Esophagus squamous epithelium (tissue), 5 donors: ENCODE measurements at regions not wholly inside any gene's neighbourhood (a gene's known extent, or its start where the extent isn't known, plus 50 kb on each side); places are given as distances from the start of the nearest gene placed in this dataset.

ENCODE experiments used
- DNase-seq: peaks from one replicate; lab custom pipeline; 2025; lab: John Stamatoyannopoulos, UW
- H3K27ac ChIP-seq, 4 donors: fragments of 200-600 bp; sonication (generic); one replicate each; pipeline ENCODE4 v1.5.1; 2016 to 2019; ENCODE audit warnings: mild to moderate bottlenecking in 1 of 4
- H3K27me3 ChIP-seq, 4 donors: fragments of 200-600 bp; sonication (generic); 1 replicate in 3 of 4; 2 replicates in 1 of 4; pipeline versions ENCODE4 v1.5.1 to v1.6.0; 2017 to 2021; ENCODE audit warnings: antibody characterized with exemption in 1 of 4
- H3K36me3 ChIP-seq, 3 donors: fragments of 200-600 bp; sonication (generic); one replicate each; pipeline ENCODE4 v1.5.1; 2016 to 2019
- H3K4me1 ChIP-seq, 3 donors: fragments of 200-600 bp; sonication (generic); one replicate each; pipeline ENCODE4 v1.5.1; 2017 to 2019
- H3K4me3 ChIP-seq, 4 donors: fragments of 200-600 bp; sonication (generic); 1 replicate in 3 of 4; 2 replicates in 1 of 4; pipeline ENCODE4 v1.5.1; 2016 to 2019; ENCODE audit warnings: mild to moderate bottlenecking in 2 of 4, moderate library complexity in 1 of 4
- H3K9me3 ChIP-seq, 3 donors: fragments of 200-600 bp; sonication (generic); one replicate each; pipeline ENCODE4 v1.5.1; 2016 to 2019
- CTCF ChIP-seq, 6 experiments: fragments of 450-650 bp in 4 of 6; fragments of 200-600 bp in 2 of 6; sonication (generic) in 2 of 6; IDR thresholded peaks; one replicate each; pipeline ENCODE4 v1.5.1; 2016 to 2019; ENCODE audit warnings: antibody characterized with exemption in 6 of 6, mild to moderate bottlenecking in 4 of 6, moderate library complexity in 4 of 6
- POLR2A ChIP-seq, 4 donors: fragments of 450-650 bp; IDR thresholded peaks; one replicate each; pipeline ENCODE4 v1.6.1; 2017; ENCODE audit warnings: antibody characterized with exemption in 4 of 4, mild to moderate bottlenecking in 4 of 4, moderate library complexity in 3 of 4
- WGBS, 2 donors: methylation state at CpG; one replicate each; pipeline ENCODE4 v1.1.5; 2018; 5-methylcytosine and 5-hydroxymethylcytosine counted together
- intact Hi-C: fragments of 100-400 bp; cut with DNase I; formaldehyde crosslinking; loops from one replicate; pipeline ENCODE4 v1.15.0; 2022
- donor health status: DM: yes; HTN: yes; CAD: no.

GRCh38 chr1:209367061-209367772, 216.3 kb upstream of the CAMK1G start:
- H3K4me1 ChIP-seq = peaks cover 32 to 97% (median 44%) of the 10 kb centered on the region in 3 donors
- no peaks in the 10 kb centered on the region for H3K9me3 ChIP-seq
- no peak overlapping the region for H3K4me3 ChIP-seq
- H3K27ac ChIP-seq = peak overlapping the region; percentile 71 to 86 (median 82)
- intact Hi-C loops = no loop called here
- H3K36me3 ChIP-seq = no peaks in the 10 kb centered on the region
- no peak for DNase-seq
- TF ChIP-seq CTCF (IDR thresholded peaks at IDR 0.05) = no peak
- TF ChIP-seq POLR2A (IDR thresholded peaks at IDR 0.05) = no peak
- no peaks in the 10 kb centered on the region for H3K27me3 ChIP-seq
- 43 to 62% methylated on average over 7 of the region's 7 CpGs for WGBS, 2 donors

- peaks cover 30 to 79% (median 32%) of the 10 kb centered on the region in 3 donors for H3K4me1 ChIP-seq
These were observed 214.5 kb upstream of the CAMK1G start for GRCh38 chr1:209368864-209369598.

GRCh38 chr1:209370241-209370995, 213.1 kb upstream of the CAMK1G start:
- Histone ChIP-seq H3K27me3 (no peaks in the 10 kb centered on the region), H3K27ac (peak overlapping the region; percentile 72 to 86 (median 78)), H3K4me1 (peaks cover 16 to 75% (median 25%) of the 10 kb centered on the region in 3 donors), H3K4me3 (no peak overlapping the region), H3K9me3 (no peaks in the 10 kb centered on the region), H3K36me3 (no peaks in the 10 kb centered on the region)
- no peak for DNase-seq
- TF ChIP-seq POLR2A (IDR thresholded peaks at IDR 0.05) (no peak), CTCF (IDR thresholded peaks at IDR 0.05) (no peak)
- intact Hi-C loops = no loop called here
- 44 to 57% methylated on average over 6 of the region's 6 CpGs for WGBS, 2 donors

More at GRCh38 chr1:209368864-209369598, 214.5 kb upstream of the CAMK1G start:
- Histone ChIP-seq H3K9me3 (no peaks in the 10 kb centered on the region), H3K36me3 (no peaks in the 10 kb centered on the region), H3K27me3 (no peaks in the 10 kb centered on the region), H3K4me3 (no peak overlapping the region), H3K27ac (peak overlapping the region; percentile 71 to 86 (median 80))
- 22 to 39% methylated on average over 8 of the region's 8 CpGs for whole genome bisulfite sequencing, 2 donors
- no peak for DNase-seq
- intact Hi-C loops = no loop called here
- TF ChIP-seq CTCF (IDR thresholded peaks at IDR 0.05) (no peak), POLR2A (IDR thresholded peaks at IDR 0.05) (no peak)

- Histone ChIP-seq H3K9me3 (no peaks in the 10 kb centered on the region), H3K36me3 (no peaks in the 10 kb centered on the region), H3K27ac (no peak overlapping the region), H3K4me1 (peaks cover 5 to 46% (median 6%) of the 10 kb centered on the region in 3 donors), H3K27me3 (no peaks in the 10 kb centered on the region), H3K4me3 (no peak overlapping the region)
- intact Hi-C loops = no loop called here
- TF ChIP-seq POLR2A (IDR thresholded peaks at IDR 0.05) (no peak), CTCF (IDR thresholded peaks at IDR 0.05) (no peak)
- WGBS, 2 donors = 59 to 62% methylated on average over 5 of the region's 5 CpGs
- no peak for DNase-seq
These were observed 208.4 kb upstream of the CAMK1G start for GRCh38 chr1:209375097-209375496.
